ENCODE measurements at regions not wholly inside any gene's neighbourhood (a gene's known extent, or its start where the extent isn't known, plus 50 kb on each side); places are given as distances from the start of the nearest gene placed in this dataset.

GRCh38 chr5:158369241-158369640 is 510.3 kb upstream of the CLINT1 start:
- no peak for DNase-seq (ENCODE audit: low read depth in 2 of 2)

GRCh38 chr5:158368686-158369085 is 509.7 kb upstream of the CLINT1 start:
- DNase-seq (ENCODE audit: low read depth in 2 of 2): no peak

GRCh38 chr5:158364367-158364766 is 505.4 kb upstream of the CLINT1 start:
- DNase-seq (ENCODE audit: low read depth in 2 of 2): no peak

GRCh38 chr5:158354958-158355357 is 496.0 kb upstream of the CLINT1 start:
- DNase-seq (ENCODE audit: low read depth in 2 of 2): no peak

- DNase-seq (ENCODE audit: low read depth in 2 of 2): no peak
Observed at GRCh38 chr5:158351485-158352125, 492.7 kb upstream of the CLINT1 start.

GRCh38 chr5:158349987-158350386 is 491.0 kb upstream of the CLINT1 start:
- no peak for DNase-seq (ENCODE audit: low read depth in 2 of 2)

- no peak for DNase-seq (ENCODE audit: low read depth in 2 of 2)
Observed at GRCh38 chr5:158344376-158344775, 485.4 kb upstream of the CLINT1 start.

- no peak for DNase-seq (ENCODE audit: low read depth in 2 of 2)
Observed at GRCh38 chr5:158340608-158341007, 481.7 kb upstream of the CLINT1 start.

GRCh38 chr5:158326256-158326655 is 467.3 kb upstream of the CLINT1 start:
- DNase-seq (ENCODE audit: low read depth in 2 of 2): no peak

GRCh38 chr5:158324236-158324635 is 465.3 kb upstream of the CLINT1 start:
- DNase-seq (ENCODE audit: low read depth in 2 of 2): no peak

GRCh38 chr5:158322620-158323019 is 463.7 kb upstream of the CLINT1 start:
- DNase-seq (ENCODE audit: low read depth in 2 of 2): no peak

- no peak for DNase-seq (ENCODE audit: low read depth in 2 of 2)
Observed at GRCh38 chr5:158320934-158321333, 462.0 kb upstream of the CLINT1 start.

- DNase-seq (ENCODE audit: low read depth in 2 of 2): no peak
Observed at GRCh38 chr5:158320178-158320674, 461.3 kb upstream of the CLINT1 start.

- DNase-seq (ENCODE audit: low read depth in 2 of 2): no peak
Observed at GRCh38 chr5:158317507-158317906, 458.6 kb upstream of the CLINT1 start.

GRCh38 chr5:158313733-158314464 is 455.0 kb upstream of the CLINT1 start:
- no peak for DNase-seq (ENCODE audit: low read depth in 2 of 2)

- DNase-seq (ENCODE audit: low read depth in 2 of 2): no peak
Observed at GRCh38 chr5:158313027-158313732, 454.2 kb upstream of the CLINT1 start.

GRCh38 chr5:158309088-158309807 is 450.3 kb upstream of the CLINT1 start:
- DNase-seq (ENCODE audit: low read depth in 2 of 2): no peak

- no peak for DNase-seq (ENCODE audit: low read depth in 2 of 2)
Observed at GRCh38 chr5:158308429-158309025, 449.6 kb upstream of the CLINT1 start.

GRCh38 chr5:158305861-158306260 is 446.9 kb upstream of the CLINT1 start:
- no peak for DNase-seq (ENCODE audit: low read depth in 2 of 2)

- DNase-seq (ENCODE audit: low read depth in 2 of 2): no peak
Observed at GRCh38 chr5:158304607-158305006, 445.7 kb upstream of the CLINT1 start.

GRCh38 chr5:158303883-158304282 is 444.9 kb upstream of the CLINT1 start:
- no peak for DNase-seq (ENCODE audit: low read depth in 2 of 2)

- no peak for DNase-seq (ENCODE audit: low read depth in 2 of 2)
Observed at GRCh38 chr5:158303275-158303674, 444.3 kb upstream of the CLINT1 start.

Data from stimulated activated CD8-positive, alpha-beta memory T cell treated with anti-CD3 and anti-CD28 coated beads, Interleukin-7, amount 100 ng/mL, for 1 hour (primary cell).